GM12878 (cell line): ENCODE measurements at regions not wholly inside any gene's neighbourhood (a gene's known extent, or its start where the extent isn't known, plus 50 kb on each side); places are given as distances from the start of the nearest gene placed in this dataset.

Source experiments
- ATAC-seq: fragments of 200-7000 bp; cut with Tn5 transposase; 3 replicates; pipeline ENCODE4 v1.9.1; 2020; ENCODE audit warnings: mild to moderate bottlenecking, moderate library complexity
- BruUV-seq: library from RNA; stranded (reverse); fragments of 400-500 nt; replicated peaks from 2 replicates; lab custom pipeline; 2021; lab: Mats Ljungman, UMichigan
- CTCF ChIA-PET: fragments of 300-600 bp; sonication (Branson Sonifier 250); formaldehyde crosslinking; extraction: SDS; loops from one replicate; lab custom pipeline; 2021; ENCODE audit warnings: inconsistent platforms; lab: Yijun Ruan, JAX
- POLR2A ChIA-PET: fragments of 350-600 bp; formaldehyde crosslinking; extraction: SDS; loops from one replicate; lab custom pipeline; 2021; ENCODE audit warnings: inconsistent platforms; lab: Charles Lee
- RAD21 ChIA-PET: fragments of 300-600 bp; sonication (Branson Sonifier 250); formaldehyde crosslinking; loops from one replicate; lab custom pipeline; 2023; ENCODE audit warnings: antibody characterized with exemption; ENCODE audit not compliant: unreplicated experiment; lab: Charles Lee
- SMC1A ChIA-PET: fragments of 300-600 bp; sonication (Branson Sonifier 250); formaldehyde crosslinking; loops from one replicate; lab custom pipeline; 2023; ENCODE audit not compliant: unreplicated experiment, uncharacterized antibody; lab: Charles Lee
- DNase-seq: peaks from one replicate; pipeline ENCODE4 v3.0.0-alpha.2; 2011; ENCODE audit warnings: low read depth, low spot score
- FAIRE-seq: peaks from 3 replicates; lab custom pipeline; 2011; peaks lifted over from hg19 to GRCh38; lab: Jason Lieb, UNC
- H2AFZ ChIP-seq: 2 replicates; pipeline ENCODE4 v1.6.0; 2011; ENCODE audit warnings: low read depth, low read length, control low read depth; ENCODE audit not compliant: control insufficient read depth
- H3K27ac ChIP-seq: 2 replicates; pipeline ENCODE4 v1.5.1; 2011; ENCODE audit warnings: control low read depth; ENCODE audit not compliant: control insufficient read depth, insufficient read depth
- H3K27me3 ChIP-seq, 2 experiments: replicated peaks in 1 of 2; 2 replicates each; pipeline versions ENCODE4 v1.6.0 to v1.6.1; 2011; ENCODE audit warnings: low read length in 1 of 2; ENCODE audit not compliant: control insufficient read depth in 2 of 2, insufficient read depth in 2 of 2
- H3K36me3 ChIP-seq, 2 experiments: 2 replicates each; pipeline ENCODE4 v1.5.1; 2011; ENCODE audit warnings: low read length in 1 of 2; ENCODE audit not compliant: control insufficient read depth in 2 of 2, insufficient read depth in 2 of 2
- H3K4me1 ChIP-seq: 2 replicates; pipeline ENCODE4 v1.6.1; 2011; ENCODE audit warnings: mild to moderate bottlenecking, low read length, moderate library complexity, mixed read lengths; ENCODE audit not compliant: control insufficient read depth, insufficient read depth
- H3K4me2 ChIP-seq: 2 replicates; pipeline ENCODE4 v1.6.0; 2011; ENCODE audit warnings: control low read depth; ENCODE audit not compliant: control insufficient read depth, insufficient read depth
- H3K4me3 ChIP-seq: fragments of 200-600 bp; sonication (generic); 2 replicates; pipeline ENCODE4 v1.5.1; 2016
- H3K79me2 ChIP-seq: 2 replicates; pipeline ENCODE4 v1.6.0; 2011; ENCODE audit warnings: low read length; ENCODE audit not compliant: control insufficient read depth, insufficient read depth
- H3K9ac ChIP-seq: 2 replicates; pipeline ENCODE4 v1.8.0; 2011; ENCODE audit warnings: low read length, control low read depth, mixed read lengths; ENCODE audit not compliant: control insufficient read depth, insufficient read depth
- H3K9me3 ChIP-seq: replicated peaks from 3 replicates; pipeline ENCODE4 v1.5.1; 2011; ENCODE audit warnings: mild to moderate bottlenecking, low read length; ENCODE audit not compliant: control insufficient read depth, insufficient read depth
- H4K20me1 ChIP-seq: 2 replicates; pipeline ENCODE4 v1.6.0; 2011; ENCODE audit not compliant: control insufficient read depth, insufficient read depth
- ATF2 ChIP-seq: IDR thresholded peaks from 2 replicates; pipeline ENCODE4 v1.6.1; 2012; ENCODE audit warnings: low read length, inconsistent platforms
- CBX3 ChIP-seq: fragments of 200-600 bp; sonication (generic); IDR thresholded peaks from 2 replicates; pipeline ENCODE4 v1.6.1; 2016; ENCODE audit warnings: low read depth, borderline replicate concordance
- E2F8 ChIP-seq: fragments of 450-650 bp; IDR thresholded peaks from 2 replicates; pipeline ENCODE4 v1.6.1; 2018; ENCODE audit warnings: mild to moderate bottlenecking, low read depth, moderate library complexity; ENCODE audit not compliant: partially characterized antibody
- EGR1 ChIP-seq, 2 experiments: IDR thresholded peaks; 1 replicate in 1 of 2; 2 replicates in 1 of 2; pipeline ENCODE4 v1.6.1; 2011 to 2012; ENCODE audit warnings: low read depth in 2 of 2, low read length in 2 of 2, borderline replicate concordance in 1 of 2, mild to moderate bottlenecking in 1 of 2, moderate library complexity in 1 of 2
- EP300 ChIP-seq, 2 experiments: fragments of 150-350 bp in 1 of 2; IDR thresholded peaks; 2 replicates each; pipeline ENCODE4 v1.6.1; 2011 to 2012; ENCODE audit warnings: low read depth in 2 of 2, low read length in 2 of 2, borderline replicate concordance in 1 of 2, improper control_type of control experiment in 1 of 2, inconsistent platforms in 1 of 2; ENCODE audit not compliant: control insufficient read depth in 1 of 2
- EZH2 ChIP-seq: IDR thresholded peaks from 2 replicates; pipeline ENCODE4 v1.6.1; 2012; ENCODE audit warnings: low read depth, mild to moderate bottlenecking, control low read depth, inconsistent platforms, low read length, borderline replicate concordance; ENCODE audit not compliant: control insufficient read depth
- KAT2A ChIP-seq: conservative IDR thresholded peaks from 2 replicates; pipeline ENCODE4 v1.6.1; 2011; ENCODE audit warnings: low read depth, low read length; ENCODE audit not compliant: control insufficient read depth
- MAX ChIP-seq: IDR thresholded peaks from 2 replicates; pipeline ENCODE4 v1.6.1; 2012; ENCODE audit warnings: low read depth, low read length, improper control_type of control experiment
- MXI1 ChIP-seq: fragments of 150-350 bp; IDR thresholded peaks from 2 replicates; pipeline ENCODE4 v1.6.1; 2011; ENCODE audit warnings: low read depth, mild to moderate bottlenecking, inconsistent platforms, low read length, improper control_type of control experiment
- NRF1 ChIP-seq: conservative IDR thresholded peaks from 2 replicates; pipeline ENCODE4 v1.6.1; 2011; ENCODE audit warnings: mild to moderate bottlenecking, low read depth, low read length, improper control_type of control experiment
- POLR2AphosphoS2 ChIP-seq: IDR thresholded peaks from 2 replicates; pipeline ENCODE4 v1.6.1; 2011; ENCODE audit warnings: low read depth, mild to moderate bottlenecking, low read length, improper control_type of control experiment, moderate library complexity
- POLR2AphosphoS5 ChIP-seq: IDR thresholded peaks from 2 replicates; pipeline ENCODE4 v1.6.1; 2011; ENCODE audit warnings: mild to moderate bottlenecking, low read length, inconsistent platforms
- RBBP5 ChIP-seq: fragments of 200-600 bp; sonication (generic); conservative IDR thresholded peaks from 2 replicates; pipeline ENCODE4 v1.6.1; 2016
- RELA ChIP-seq: fragments of 450-650 bp; IDR thresholded peaks from 2 replicates; pipeline ENCODE4 v1.8.0; 2014; ENCODE audit warnings: borderline replicate concordance; ENCODE audit not compliant: partially characterized antibody
- SMARCA5 ChIP-seq: fragments of 450-650 bp; IDR thresholded peaks from 2 replicates; pipeline ENCODE4 v1.6.1; 2017; ENCODE audit warnings: mild to moderate bottlenecking
- WGBS: methylation state at CpG from one replicate; pipeline ENCODE4 v1.1.6; 2016; ENCODE audit warnings: low lambda C conversion rate; ENCODE audit not compliant: insufficient replicate concordance, insufficient coverage; ENCODE audit errors: missing lambda C conversion rate; 5-methylcytosine and 5-hydroxymethylcytosine counted together
- in situ Hi-C: fragments of 300-500 bp; cut with MboI; formaldehyde crosslinking; loops from 9 replicates; pipeline ENCODE4 v1.14.3; 2018; ENCODE audit warnings: mixed read lengths
- intact Hi-C: fragments of 100-400 bp; cut with micrococcal nuclease; formaldehyde crosslinking; loops from one replicate; pipeline ENCODE4 v1.14.2; 2022; ENCODE audit not compliant: unreplicated experiment

- TF ChIP-seq E2F8, result no peak
Measured at GRCh38 chr14:61106959-61107641, 126.1 kb downstream of the SLC38A6 start (continued).

GRCh38 chr14:61106271-61106958 lies 125.4 kb downstream of the SLC38A6 start:
- Histone ChIP-seq H2AFZ (no peak overlapping the region), H3K79me2 (no peaks in the 10 kb centered on the region), H3K9ac (no peak overlapping the region), H3K36me3 (no peaks in the 10 kb centered on the region), H3K27ac (no peak overlapping the region), H4K20me1 (no peaks in the 10 kb centered on the region), H3K9me3 (no peaks in the 10 kb centered on the region; the same call in 2 of the 3 replicates), H3K4me3 (no peak overlapping the region), H3K27me3 (no peaks in the 10 kb centered on the region), H3K4me1 (peaks cover 29% of the 10 kb centered on the region), H3K4me2 (no peak overlapping the region)
- BruUV-seq, result no TSS peak
- SMC1A ChIA-PET, result interaction anchor here (0.6 kb wide), 1 partner anchor 114 kb away, joined by 3 read pairs; no protein-coding TSS in a partner anchor
- RAD21 ChIA-PET, result no interaction called here
- CTCF ChIA-PET, result no interaction called here
- DNase-seq (no peak), ATAC-seq (no peak), FAIRE-seq (no peak)
- WGBS, result 91% methylated on average over 5 of the region's 5 CpGs
- in situ Hi-C loops, result no loop called here
- intact Hi-C loops, result no loop called here
- POLR2A ChIA-PET, result no interaction called here
- TF ChIP-seq NRF1 (no peak), KAT2A (no peak), ATF2 (no peak), MXI1 (no peak), CBX3 (no peak), EGR1 (IDR thresholded peaks at IDR 0.05; ENCODE audit: borderline replicate concordance in 1 of 2, low read depth in 2 of 2, low read length in 2 of 2) (no peak), POLR2AphosphoS2 (no peak), POLR2AphosphoS5 (no peak), SMARCA5 (no peak), MAX (no peak), RBBP5 (no peak), RELA (no peak), EZH2 (no peak), EP300 (IDR thresholded peaks at IDR 0.05; ENCODE audit: borderline replicate concordance in 1 of 2, control insufficient read depth in 1 of 2, low read depth in 2 of 2, low read length in 2 of 2) (no peak)
